GM18502 (cell line): ENCODE measurements at regions not wholly inside any gene's neighbourhood (a gene's known extent, or its start where the extent isn't known, plus 50 kb on each side); places are given as distances from the start of the nearest gene placed in this dataset.

Experiments
- ATAC-seq: cut with Tn5 transposase; IDR thresholded peaks from one replicate; pipeline ENCODE4 v1.9.1; 2021; ENCODE audit warnings: mild to moderate bottlenecking; ENCODE audit not compliant: unreplicated experiment, poor library complexity

GRCh38 chr13:40442231-40442630 is 224.2 kb downstream of the FOXO1 start:
- no peak for ATAC-seq

DNA sequence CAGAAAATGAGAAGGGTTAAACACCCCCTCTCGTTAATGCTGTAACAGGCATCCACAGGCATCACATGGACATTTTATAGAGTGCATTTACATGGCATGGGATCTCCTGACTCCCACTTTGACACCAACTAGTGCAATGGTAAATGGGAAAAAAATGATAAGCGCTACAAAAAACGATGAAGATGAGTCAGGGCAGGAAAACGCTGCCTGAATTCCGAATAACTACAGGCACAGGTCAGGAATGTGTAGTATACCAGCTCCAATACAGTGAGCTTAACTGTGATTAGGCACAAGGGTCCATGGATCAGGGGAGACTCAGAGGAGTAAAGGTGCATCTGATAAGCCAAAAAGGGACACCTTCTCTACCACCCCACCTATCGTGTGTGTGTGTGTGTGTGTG is 223.6 kb downstream of the FOXO1 start:
- ATAC-seq: no peak

DNA sequence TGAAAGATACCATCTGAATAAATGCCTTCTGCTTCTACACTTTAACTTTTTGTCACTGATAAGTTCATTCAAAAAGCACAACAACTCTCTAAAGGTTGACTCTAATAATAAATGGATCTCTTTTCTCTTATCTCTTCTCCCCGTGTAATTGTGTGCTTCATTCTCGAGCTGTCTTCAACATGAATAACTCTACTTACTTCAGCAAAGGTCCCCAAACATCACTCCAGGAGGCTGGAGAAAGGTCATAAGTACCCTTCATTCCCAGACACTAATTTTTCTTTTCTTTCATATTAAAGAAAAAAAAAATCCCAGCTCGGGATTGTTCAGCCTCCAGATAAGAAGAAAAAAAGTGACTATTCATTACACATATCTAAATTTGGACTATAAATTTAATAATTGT is 222.2 kb downstream of the FOXO1 start:
- ATAC-seq: no peak

- peak; percentile 98 for ATAC-seq
Observed at GRCh38 chr13:40445557-40445990, 220.9 kb downstream of the FOXO1 start.

DNA sequence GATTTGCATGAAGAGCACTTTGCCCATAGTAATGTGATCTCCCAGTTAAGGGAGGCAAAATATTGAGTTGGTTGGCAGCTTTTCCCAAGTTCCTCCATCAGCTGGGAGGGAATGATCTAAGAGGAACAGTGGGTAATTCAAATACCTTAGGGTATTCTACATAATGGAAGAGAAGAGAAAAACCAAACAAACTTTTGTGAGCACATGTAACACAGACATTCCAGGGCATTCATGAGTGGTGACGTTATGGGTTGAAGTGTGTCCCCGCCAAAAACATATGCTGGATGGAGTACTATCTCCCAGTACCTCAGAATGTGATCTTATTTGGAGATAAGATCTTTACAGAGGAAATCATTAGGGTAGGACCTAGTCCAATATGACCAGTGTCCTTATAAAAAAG is 220.1 kb downstream of the FOXO1 start:
- ATAC-seq: no peak

- no peak for ATAC-seq
Observed at GRCh38 chr13:40447857-40448256, 218.6 kb downstream of the FOXO1 start.

GRCh38 chr13:40452038-40452666 is 214.3 kb downstream of the FOXO1 start:
- no peak for ATAC-seq

- no peak for ATAC-seq
Observed at GRCh38 chr13:40452741-40453334, 213.6 kb downstream of the FOXO1 start.

DNA sequence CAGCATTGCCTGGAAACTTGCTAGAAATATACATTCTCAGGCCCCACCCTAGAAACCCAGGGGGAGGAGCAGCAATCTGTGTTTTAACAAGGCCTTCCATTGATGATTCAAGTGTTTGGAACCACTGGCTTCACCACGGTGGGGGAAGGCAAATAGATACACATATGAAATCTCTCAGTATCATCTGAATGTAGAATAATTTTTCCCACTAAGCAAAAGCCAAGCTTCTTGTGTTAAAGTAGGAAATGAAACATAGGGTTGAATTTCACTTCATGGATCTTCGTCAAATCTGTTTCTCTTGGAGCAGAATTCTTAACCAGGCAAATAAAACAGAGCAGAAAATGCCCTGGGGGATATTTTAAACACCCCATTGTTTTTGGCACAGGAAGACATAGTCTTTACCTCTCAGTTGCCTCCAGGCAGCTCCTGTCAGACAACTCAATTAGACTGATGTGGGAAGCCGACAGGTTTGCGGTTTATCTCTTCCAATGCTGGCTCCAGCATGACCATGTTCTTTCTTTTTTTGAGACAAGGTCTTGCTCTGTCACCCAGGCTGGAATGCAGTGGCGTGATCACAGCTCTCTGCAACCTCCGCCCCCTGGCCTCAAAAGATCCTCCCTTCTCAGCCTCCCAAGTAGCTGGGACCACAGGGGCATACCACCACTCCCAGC is 213.0 kb downstream of the FOXO1 start:
- ATAC-seq: no peak

DNA sequence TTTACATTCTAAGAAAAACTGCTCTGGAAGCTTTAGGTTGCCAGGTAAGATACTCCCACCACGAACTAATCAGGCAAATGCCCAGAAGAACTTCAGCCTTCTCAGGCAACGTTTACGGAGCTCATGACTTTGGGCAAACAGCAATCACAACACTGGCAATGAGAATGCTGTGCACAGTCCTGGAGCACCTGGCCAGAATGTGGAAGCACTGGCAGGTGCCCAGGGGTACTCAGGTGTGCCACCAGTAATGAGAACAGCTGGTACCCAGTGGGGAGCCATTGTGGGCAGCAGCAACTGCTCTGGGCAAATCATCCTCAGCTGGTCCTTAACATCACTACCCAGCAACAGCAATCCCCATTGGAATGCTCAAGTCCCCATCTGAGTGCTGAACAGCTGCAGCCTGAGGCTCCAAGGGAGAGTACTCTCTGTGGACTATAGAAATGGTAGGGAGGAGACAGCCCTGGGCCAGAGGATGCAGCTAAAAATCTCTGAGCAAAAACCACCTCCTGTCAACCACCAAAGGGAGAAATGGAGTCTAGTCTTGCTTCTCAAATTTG is 210.0 kb downstream of the FOXO1 start:
- ATAC-seq: no peak

- no peak for ATAC-seq
Observed at GRCh38 chr13:40456979-40457553, 209.4 kb downstream of the FOXO1 start.

GRCh38 chr13:40457929-40458719 is 208.3 kb downstream of the FOXO1 start:
- ATAC-seq: no peak

- no peak for ATAC-seq
Observed at GRCh38 chr13:40458720-40458990, 207.8 kb downstream of the FOXO1 start.

DNA sequence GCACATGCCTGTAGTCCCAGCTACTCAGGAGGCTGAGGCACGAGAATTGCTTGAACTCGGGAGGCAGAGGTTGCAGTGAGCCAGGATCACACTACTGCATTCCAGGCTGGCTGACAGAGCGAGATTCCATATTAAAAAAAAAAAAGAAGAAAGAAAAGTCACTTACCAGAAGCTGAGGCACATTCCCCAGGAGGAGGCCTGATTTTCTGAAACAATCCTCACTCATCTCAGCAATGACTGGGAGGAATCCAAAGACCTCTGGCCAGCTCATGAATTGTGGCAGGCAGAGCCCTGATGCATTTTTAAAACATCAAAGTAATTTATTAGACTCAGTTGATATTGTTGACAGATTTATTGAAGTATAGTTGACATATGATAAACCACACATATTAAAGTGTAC is 206.3 kb downstream of the FOXO1 start:
- ATAC-seq: no peak

- ATAC-seq: no peak
Observed at GRCh38 chr13:40464337-40465014, 202.0 kb downstream of the FOXO1 start.

DNA sequence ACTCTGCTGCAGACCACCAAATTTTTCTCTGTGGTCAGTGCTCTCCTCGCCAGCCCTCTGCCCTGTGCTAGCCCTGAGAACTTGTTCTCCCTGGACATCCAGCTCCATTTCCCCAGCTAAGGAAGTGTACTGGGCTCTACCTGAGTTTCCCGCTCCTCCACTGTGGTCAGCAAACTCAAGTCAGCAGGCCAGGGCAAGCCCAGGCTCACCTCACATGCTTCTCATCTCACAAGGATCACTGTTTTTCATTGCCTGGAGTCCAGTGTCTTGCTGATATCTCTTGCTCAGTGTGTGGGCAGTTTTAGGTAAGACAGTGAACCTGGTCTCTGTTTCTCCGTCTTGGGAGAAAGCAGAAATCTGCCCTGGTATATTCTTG is 201.4 kb downstream of the FOXO1 start:
- no peak for ATAC-seq

GRCh38 chr13:40466272-40466671 is 200.2 kb downstream of the FOXO1 start:
- ATAC-seq: no peak

DNA sequence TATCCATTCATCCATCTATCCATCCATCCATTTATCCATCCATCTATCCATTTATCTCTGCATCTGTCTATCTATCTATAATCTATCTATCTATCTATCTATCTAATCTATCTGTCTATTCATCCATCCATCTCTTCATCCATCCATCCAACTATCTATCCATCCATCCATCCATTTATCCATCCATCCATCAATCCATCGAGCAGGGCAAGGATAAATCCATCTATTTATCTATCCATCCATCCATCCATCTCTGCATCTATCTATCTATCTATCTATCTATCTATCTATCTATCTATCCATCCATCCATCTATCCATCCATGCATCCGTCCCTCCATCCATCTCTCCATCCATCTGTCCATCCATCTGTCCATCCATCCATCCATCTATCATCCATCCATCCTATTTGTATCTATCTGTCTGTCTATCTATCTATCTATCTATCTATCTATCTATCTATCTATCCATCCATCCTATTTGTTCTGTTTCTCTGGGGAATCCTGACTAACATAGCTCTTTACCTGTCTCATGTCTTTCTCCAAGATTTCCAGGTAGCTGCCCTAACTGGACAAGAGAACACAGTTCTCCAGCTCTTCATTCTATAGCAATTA is 198.1 kb downstream of the FOXO1 start:
- ATAC-seq: no peak

- no peak for ATAC-seq
Observed at GRCh38 chr13:40469581-40470310, 196.7 kb downstream of the FOXO1 start.
